ENCODE measurements at regions not wholly inside any gene's neighbourhood (a gene's known extent, or its start where the extent isn't known, plus 50 kb on each side); places are given as distances from the start of the nearest gene placed in this dataset.

DNA sequence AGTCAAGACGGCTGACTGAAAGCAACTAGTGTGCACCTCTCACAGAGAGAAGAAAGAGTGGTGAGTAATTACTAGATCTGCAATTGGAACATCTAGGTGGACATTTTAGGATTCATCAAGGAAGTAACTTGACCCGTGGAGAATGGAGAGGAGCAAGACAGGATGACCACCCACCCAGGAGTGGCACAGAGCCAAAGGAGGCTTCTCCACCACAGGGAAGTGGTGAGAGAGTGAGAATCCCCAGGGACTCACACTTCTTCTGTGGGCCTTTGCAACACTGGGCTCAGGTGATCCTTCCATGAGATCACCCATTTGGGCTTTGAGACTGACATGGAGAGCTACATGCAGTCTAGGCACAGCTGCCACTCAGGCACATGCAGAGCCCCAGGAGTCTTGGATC, 132.8 kb upstream of the GALNT5 start:
- H3K4me1 Mint-ChIP-seq (ENCODE audit: low read depth), result no peaks in the 10 kb centered on the region
- TF ChIP-seq, protein P1, sequence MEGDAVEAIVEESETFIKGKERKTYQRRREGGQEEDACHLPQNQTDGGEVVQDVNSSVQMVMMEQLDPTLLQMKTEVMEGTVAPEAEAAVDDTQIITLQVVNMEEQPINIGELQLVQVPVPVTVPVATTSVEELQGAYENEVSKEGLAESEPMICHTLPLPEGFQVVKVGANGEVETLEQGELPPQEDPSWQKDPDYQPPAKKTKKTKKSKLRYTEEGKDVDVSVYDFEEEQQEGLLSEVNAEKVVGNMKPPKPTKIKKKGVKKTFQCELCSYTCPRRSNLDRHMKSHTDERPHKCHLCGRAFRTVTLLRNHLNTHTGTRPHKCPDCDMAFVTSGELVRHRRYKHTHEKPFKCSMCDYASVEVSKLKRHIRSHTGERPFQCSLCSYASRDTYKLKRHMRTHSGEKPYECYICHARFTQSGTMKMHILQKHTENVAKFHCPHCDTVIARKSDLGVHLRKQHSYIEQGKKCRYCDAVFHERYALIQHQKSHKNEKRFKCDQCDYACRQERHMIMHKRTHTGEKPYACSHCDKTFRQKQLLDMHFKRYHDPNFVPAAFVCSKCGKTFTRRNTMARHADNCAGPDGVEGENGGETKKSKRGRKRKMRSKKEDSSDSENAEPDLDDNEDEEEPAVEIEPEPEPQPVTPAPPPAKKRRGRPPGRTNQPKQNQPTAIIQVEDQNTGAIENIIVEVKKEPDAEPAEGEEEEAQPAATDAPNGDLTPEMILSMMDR (IDR thresholded peaks at IDR 0.05), result no peak
- H3K27me3 Mint-ChIP-seq (ENCODE audit: low read depth), result peaks cover 15% of the 10 kb centered on the region
- H3K27ac Mint-ChIP-seq (ENCODE audit: unreplicated experiment), result no peak overlapping the region
- peaks cover 4% of the 10 kb centered on the region for H3K9me3 Mint-ChIP-seq (ENCODE audit: low read depth)
- DNase-seq (ENCODE audit: low spot score), result no peak
- no peak overlapping the region for H3K4me3 Mint-ChIP-seq (ENCODE audit: unreplicated experiment)
- H3K36me3 Mint-ChIP-seq (ENCODE audit: low read depth), result no peaks in the 10 kb centered on the region

DNA sequence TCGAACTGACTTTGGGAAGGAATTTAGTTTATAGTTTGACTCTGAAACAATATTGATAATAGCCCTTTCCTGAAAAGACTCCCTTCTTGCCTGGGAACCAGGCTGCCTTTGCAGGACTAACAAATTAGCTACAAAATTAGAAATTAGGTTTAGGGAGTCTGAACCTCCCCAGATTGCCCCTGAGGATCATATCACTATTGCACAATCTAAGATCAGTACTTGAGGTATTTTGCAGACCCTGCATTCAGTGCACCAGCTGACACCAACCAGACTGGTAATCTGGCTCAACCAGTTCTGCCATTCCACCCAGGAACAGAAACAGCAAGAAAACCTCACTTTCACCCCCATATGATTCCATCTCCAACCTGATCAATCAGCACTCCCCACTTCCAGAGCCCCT, 131.8 kb upstream of the GALNT5 start:
- Mint-ChIP-seq H3K27ac (ENCODE audit: unreplicated experiment) (no peak overlapping the region), H3K4me1 (ENCODE audit: low read depth) (no peaks in the 10 kb centered on the region), H3K4me3 (ENCODE audit: unreplicated experiment) (no peak overlapping the region), H3K9me3 (ENCODE audit: low read depth) (peaks cover 13% of the 10 kb centered on the region), H3K36me3 (ENCODE audit: low read depth) (no peaks in the 10 kb centered on the region), H3K27me3 (ENCODE audit: low read depth) (peaks cover 24% of the 10 kb centered on the region)
- TF ChIP-seq, protein P1 (IDR thresholded peaks at IDR 0.05), result no peak
- DNase-seq (ENCODE audit: low spot score), result no peak

DNA sequence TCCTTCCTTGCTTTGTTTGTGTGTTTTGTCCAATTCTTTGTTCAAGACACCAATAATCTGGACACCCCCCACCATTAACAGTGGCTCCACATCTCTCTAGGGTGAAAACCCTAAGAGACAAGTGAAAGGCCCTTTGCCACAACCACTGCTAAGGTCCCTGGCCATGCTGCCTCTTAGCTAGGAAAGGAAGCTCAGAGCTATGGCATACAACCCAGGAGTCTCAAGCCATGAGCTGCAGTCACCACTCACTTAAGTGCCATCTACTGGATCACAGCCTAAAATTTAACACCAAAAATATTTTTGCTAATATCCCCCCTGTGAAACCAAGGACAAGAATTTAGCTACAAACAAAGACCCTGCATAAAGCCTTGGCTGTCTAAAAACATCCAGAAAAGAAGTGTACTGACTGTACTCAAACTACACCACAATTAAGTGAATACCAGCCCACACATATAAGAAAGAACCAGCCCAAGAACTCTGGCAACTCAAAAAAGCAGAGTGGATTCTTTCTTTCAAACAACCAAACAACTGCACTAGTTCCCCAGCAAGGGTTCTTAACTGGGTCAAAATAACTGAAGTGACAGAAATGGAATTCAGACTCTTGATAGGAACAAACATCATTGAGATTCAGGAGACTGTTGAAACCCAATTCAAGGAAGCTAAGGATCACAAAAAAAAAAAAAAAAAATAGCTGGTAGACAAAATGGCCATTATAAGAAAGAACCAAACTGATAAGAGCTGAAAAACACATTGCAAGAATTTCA, 130.1 kb upstream of the GALNT5 start:
- H3K36me3 Mint-ChIP-seq (ENCODE audit: low read depth), result no peaks in the 10 kb centered on the region
- no peaks in the 10 kb centered on the region for H3K4me1 Mint-ChIP-seq (ENCODE audit: low read depth)
- H3K27me3 Mint-ChIP-seq (ENCODE audit: low read depth), result peaks cover 20% of the 10 kb centered on the region
- DNase-seq (ENCODE audit: low spot score), result no peak
- H3K9me3 Mint-ChIP-seq (ENCODE audit: low read depth), result peaks cover 18% of the 10 kb centered on the region
- TF ChIP-seq, protein P1 (IDR thresholded peaks at IDR 0.05), result no peak
- H3K4me3 Mint-ChIP-seq (ENCODE audit: unreplicated experiment), result no peak overlapping the region
- no peak overlapping the region for H3K27ac Mint-ChIP-seq (ENCODE audit: unreplicated experiment)

GRCh38 chr2:157143901-157144300, 113.6 kb upstream of the GALNT5 start:
- H3K4me1 Mint-ChIP-seq (ENCODE audit: low read depth), result no peaks in the 10 kb centered on the region
- peaks cover 13% of the 10 kb centered on the region for H3K27me3 Mint-ChIP-seq (ENCODE audit: low read depth)
- H3K36me3 Mint-ChIP-seq (ENCODE audit: low read depth), result no peaks in the 10 kb centered on the region
- DNase-seq (ENCODE audit: low spot score), result no peak
- H3K4me3 Mint-ChIP-seq (ENCODE audit: unreplicated experiment), result no peak overlapping the region
- peaks cover 9% of the 10 kb centered on the region for H3K9me3 Mint-ChIP-seq (ENCODE audit: low read depth)
- H3K27ac Mint-ChIP-seq (ENCODE audit: unreplicated experiment), result no peak overlapping the region
- TF ChIP-seq, protein P1 (IDR thresholded peaks at IDR 0.05), result no peak

- no peaks in the 10 kb centered on the region for H3K27me3 Mint-ChIP-seq (ENCODE audit: low read depth)
- H3K4me3 Mint-ChIP-seq (ENCODE audit: unreplicated experiment), result no peak overlapping the region
- no peaks in the 10 kb centered on the region for H3K9me3 Mint-ChIP-seq (ENCODE audit: low read depth)
- peaks cover 4% of the 10 kb centered on the region for H3K4me1 Mint-ChIP-seq (ENCODE audit: low read depth)
- H3K36me3 Mint-ChIP-seq (ENCODE audit: low read depth), result no peaks in the 10 kb centered on the region
- no peak for DNase-seq (ENCODE audit: low spot score)
- TF ChIP-seq, protein P1 (IDR thresholded peaks at IDR 0.05), result no peak
- H3K27ac Mint-ChIP-seq (ENCODE audit: unreplicated experiment), result no peak overlapping the region
Observed at GRCh38 chr2:157149270-157149669, 108.2 kb upstream of the GALNT5 start.
